HL-60 (cell line): ENCODE measurements at regions not wholly inside any gene's neighbourhood (a gene's known extent, or its start where the extent isn't known, plus 50 kb on each side); places are given as distances from the start of the nearest gene placed in this dataset.

Experiments
- GABPA ChIP-seq: IDR thresholded peaks from 2 replicates; pipeline ENCODE4 v1.6.1; 2012; ENCODE audit warnings: low read depth
- POLR2AphosphoS5 ChIP-seq: IDR thresholded peaks from 2 replicates; pipeline ENCODE4 v1.6.1; 2012; ENCODE audit warnings: low read depth
- TF ChIP-seq, protein P1 (sequence below): IDR thresholded peaks from one replicate; pipeline ENCODE4 v1.5.1; 2011; ENCODE audit warnings: low read length, control low read depth, inconsistent platforms; ENCODE audit not compliant: insufficient read depth
- TF ChIP-seq, protein P2 (sequence below): IDR thresholded peaks from 2 replicates; pipeline ENCODE4 v1.6.1; 2012; ENCODE audit warnings: low read depth; ENCODE audit not compliant: insufficient replicate concordance

DNA sequence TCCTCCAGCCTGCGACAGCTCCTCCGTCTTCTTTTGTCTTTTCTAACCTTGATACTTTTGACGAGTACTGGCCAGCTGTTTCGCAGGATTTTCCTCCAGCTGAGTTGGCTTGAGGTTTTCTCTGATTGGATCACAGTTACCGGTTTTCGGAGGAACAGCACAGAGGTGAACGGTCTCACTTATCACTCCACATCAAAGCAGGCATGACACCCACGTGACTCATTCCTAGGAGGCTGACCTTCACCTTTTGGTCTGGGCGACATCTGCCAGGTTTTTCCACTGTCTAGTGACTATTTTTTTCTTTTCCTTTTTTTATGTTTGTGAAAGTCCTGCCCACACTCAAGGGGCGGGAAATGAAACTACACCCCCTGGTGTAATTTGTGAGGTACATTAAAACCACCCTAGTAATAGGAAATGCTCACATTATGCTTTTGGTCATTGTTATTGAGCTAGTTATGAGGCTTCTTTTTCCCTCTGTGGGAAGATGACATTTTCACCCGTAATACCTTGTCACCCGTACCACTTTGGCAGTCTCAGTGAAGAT is 319.2 kb downstream of the GADD45G start:
- TF ChIP-seq, protein P1, sequence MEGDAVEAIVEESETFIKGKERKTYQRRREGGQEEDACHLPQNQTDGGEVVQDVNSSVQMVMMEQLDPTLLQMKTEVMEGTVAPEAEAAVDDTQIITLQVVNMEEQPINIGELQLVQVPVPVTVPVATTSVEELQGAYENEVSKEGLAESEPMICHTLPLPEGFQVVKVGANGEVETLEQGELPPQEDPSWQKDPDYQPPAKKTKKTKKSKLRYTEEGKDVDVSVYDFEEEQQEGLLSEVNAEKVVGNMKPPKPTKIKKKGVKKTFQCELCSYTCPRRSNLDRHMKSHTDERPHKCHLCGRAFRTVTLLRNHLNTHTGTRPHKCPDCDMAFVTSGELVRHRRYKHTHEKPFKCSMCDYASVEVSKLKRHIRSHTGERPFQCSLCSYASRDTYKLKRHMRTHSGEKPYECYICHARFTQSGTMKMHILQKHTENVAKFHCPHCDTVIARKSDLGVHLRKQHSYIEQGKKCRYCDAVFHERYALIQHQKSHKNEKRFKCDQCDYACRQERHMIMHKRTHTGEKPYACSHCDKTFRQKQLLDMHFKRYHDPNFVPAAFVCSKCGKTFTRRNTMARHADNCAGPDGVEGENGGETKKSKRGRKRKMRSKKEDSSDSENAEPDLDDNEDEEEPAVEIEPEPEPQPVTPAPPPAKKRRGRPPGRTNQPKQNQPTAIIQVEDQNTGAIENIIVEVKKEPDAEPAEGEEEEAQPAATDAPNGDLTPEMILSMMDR: no peak
- TF ChIP-seq POLR2AphosphoS5 (no peak), GABPA (no peak)
- TF ChIP-seq, protein P2, sequence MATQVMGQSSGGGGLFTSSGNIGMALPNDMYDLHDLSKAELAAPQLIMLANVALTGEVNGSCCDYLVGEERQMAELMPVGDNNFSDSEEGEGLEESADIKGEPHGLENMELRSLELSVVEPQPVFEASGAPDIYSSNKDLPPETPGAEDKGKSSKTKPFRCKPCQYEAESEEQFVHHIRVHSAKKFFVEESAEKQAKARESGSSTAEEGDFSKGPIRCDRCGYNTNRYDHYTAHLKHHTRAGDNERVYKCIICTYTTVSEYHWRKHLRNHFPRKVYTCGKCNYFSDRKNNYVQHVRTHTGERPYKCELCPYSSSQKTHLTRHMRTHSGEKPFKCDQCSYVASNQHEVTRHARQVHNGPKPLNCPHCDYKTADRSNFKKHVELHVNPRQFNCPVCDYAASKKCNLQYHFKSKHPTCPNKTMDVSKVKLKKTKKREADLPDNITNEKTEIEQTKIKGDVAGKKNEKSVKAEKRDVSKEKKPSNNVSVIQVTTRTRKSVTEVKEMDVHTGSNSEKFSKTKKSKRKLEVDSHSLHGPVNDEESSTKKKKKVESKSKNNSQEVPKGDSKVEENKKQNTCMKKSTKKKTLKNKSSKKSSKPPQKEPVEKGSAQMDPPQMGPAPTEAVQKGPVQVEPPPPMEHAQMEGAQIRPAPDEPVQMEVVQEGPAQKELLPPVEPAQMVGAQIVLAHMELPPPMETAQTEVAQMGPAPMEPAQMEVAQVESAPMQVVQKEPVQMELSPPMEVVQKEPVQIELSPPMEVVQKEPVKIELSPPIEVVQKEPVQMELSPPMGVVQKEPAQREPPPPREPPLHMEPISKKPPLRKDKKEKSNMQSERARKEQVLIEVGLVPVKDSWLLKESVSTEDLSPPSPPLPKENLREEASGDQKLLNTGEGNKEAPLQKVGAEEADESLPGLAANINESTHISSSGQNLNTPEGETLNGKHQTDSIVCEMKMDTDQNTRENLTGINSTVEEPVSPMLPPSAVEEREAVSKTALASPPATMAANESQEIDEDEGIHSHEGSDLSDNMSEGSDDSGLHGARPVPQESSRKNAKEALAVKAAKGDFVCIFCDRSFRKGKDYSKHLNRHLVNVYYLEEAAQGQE: no peak
